HEK293T (cell line): ENCODE measurements at regions not wholly inside any gene's neighbourhood (a gene's known extent, or its start where the extent isn't known, plus 50 kb on each side); places are given as distances from the start of the nearest gene placed in this dataset.

Experiments used
- FOXK2 ChIP-seq: fragments of 450-650 bp; IDR thresholded peaks from 2 replicates; pipeline ENCODE4 v1.6.1; 2016; ENCODE audit warnings: mild to moderate bottlenecking
- SP1 ChIP-seq: fragments of 450-650 bp; IDR thresholded peaks from 2 replicates; pipeline ENCODE4 v1.6.1; 2017

- TF ChIP-seq SP1 (no peak), FOXK2 (no peak)
Observed at GRCh38 chr9:26695298-26695622, 197.3 kb downstream of the CAAP1 start.
